Skin of body (tissue), 1 donor: ENCODE measurements at regions not wholly inside any gene's neighbourhood (a gene's known extent, or its start where the extent isn't known, plus 50 kb on each side); places are given as distances from the start of the nearest gene placed in this dataset.

Source experiments
- DNase-seq: peaks from one replicate; lab custom pipeline; 2025; lab: John Stamatoyannopoulos, UW

- DNase-seq: peak; percentile 51
These were observed 119.9 kb upstream of the NCOR2 start for GRCh38 chr12:124687174-124687902.

GRCh38 chr12:124686370-124687173, 119.2 kb upstream of the NCOR2 start:
- no peak for DNase-seq

- no peak for DNase-seq
These were observed 118.4 kb upstream of the NCOR2 start for GRCh38 chr12:124685689-124686369.

GRCh38 chr12:124684971-124685688, 117.7 kb upstream of the NCOR2 start:
- DNase-seq: peak; percentile 51

- no peak for DNase-seq
These were observed 117.1 kb upstream of the NCOR2 start for GRCh38 chr12:124684496-124684895.

- no peak for DNase-seq
These were observed 116.0 kb upstream of the NCOR2 start for GRCh38 chr12:124683152-124684124.

- no peak for DNase-seq
These were observed 115.2 kb upstream of the NCOR2 start for GRCh38 chr12:124682425-124683151.

GRCh38 chr12:124681779-124682391, 114.5 kb upstream of the NCOR2 start:
- peak; percentile 40 for DNase-seq

- peak; percentile 50 for DNase-seq
These were observed 113.7 kb upstream of the NCOR2 start for GRCh38 chr12:124680863-124681778.

GRCh38 chr12:124679533-124680371, 112.3 kb upstream of the NCOR2 start:
- DNase-seq: no peak

GRCh38 chr12:124679047-124679446, 111.6 kb upstream of the NCOR2 start:
- no peak for DNase-seq

GRCh38 chr12:124678421-124678893, 111.0 kb upstream of the NCOR2 start:
- DNase-seq: no peak

- no peak for DNase-seq
These were observed 110.3 kb upstream of the NCOR2 start for GRCh38 chr12:124677552-124678356.

GRCh38 chr12:124676714-124677462, 109.5 kb upstream of the NCOR2 start:
- DNase-seq: no peak
